GM19463 (cell line): ENCODE measurements at regions not wholly inside any gene's neighbourhood (a gene's known extent, or its start where the extent isn't known, plus 50 kb on each side); places are given as distances from the start of the nearest gene placed in this dataset.

Experiments used
- ATAC-seq: cut with Tn5 transposase; IDR thresholded peaks from one replicate; pipeline ENCODE4 v1.9.1; 2021; ENCODE audit warnings: mild to moderate bottlenecking, moderate library complexity; ENCODE audit not compliant: unreplicated experiment

GRCh38 chr2:13572466-13572865 lies 855.7 kb downstream of the TRIB2 start:
- ATAC-seq: no peak

DNA sequence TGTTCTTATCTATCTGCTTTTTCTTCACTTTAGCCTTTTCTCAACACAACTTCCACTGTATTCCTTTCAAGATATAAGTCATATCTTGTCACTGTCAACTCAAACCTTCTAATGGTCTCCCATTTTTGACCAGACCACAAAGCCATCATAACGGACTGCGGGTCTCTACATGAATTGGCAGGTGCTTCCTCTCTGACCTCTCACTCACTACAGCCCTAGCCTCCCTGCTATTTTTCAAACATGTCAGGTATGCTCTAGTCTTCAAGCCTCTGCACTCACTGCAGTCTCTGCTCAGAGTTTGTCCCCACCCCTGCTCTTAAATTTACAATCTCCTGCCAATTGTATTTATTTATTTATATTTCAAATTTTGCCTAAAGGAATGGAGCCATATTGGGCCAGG lies 858.1 kb downstream of the TRIB2 start:
- ATAC-seq: no peak

DNA sequence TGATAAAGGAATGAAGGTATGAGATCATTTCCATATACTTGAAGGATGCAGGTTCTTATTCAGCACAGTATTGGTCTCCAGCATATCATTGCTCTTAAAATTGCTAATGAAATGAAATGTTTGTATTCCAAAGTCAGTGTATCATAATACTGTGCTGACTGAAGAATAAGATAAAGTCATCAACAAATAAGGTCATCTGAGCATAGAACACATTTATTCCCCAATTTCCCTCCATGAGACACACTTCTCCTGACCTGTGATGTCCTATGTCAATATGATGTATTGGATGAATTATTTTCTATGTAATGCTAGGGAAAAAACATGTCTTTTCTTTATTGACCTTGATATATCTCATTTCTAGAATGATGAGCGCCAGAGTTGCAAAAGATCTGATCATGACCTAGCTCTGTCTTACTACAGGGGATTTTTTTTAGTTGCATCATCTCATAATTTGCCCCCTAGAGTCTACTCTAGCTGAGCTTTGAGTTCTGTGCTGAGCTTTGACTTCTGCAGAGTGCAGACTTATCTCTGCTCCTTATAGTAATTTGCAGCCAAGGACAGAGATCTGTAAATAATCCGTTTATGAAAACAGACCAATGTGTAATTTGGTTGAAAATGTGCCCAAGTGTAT lies 859.8 kb downstream of the TRIB2 start:
- ATAC-seq: no peak

DNA sequence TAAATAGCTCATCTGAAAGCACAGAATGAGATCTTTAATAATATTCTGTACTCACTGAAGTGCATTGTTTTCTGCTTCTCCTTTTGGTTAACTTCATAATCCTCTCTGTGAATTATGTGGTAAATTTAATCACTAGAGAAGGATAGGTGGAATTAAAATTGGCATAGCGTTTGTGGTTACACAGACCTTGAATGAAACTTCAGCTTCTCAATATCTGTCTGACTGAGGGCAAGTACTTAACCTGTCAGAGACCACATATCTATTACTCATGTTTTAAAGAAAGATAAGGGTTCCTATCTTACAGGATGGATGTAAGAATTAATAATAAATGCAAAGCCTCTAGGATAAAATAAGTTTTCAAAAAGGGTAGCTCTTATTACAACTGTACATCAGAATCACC lies 861.8 kb downstream of the TRIB2 start:
- no peak for ATAC-seq

- ATAC-seq: no peak
Measured at GRCh38 chr2:13581471-13581870, 864.7 kb downstream of the TRIB2 start.

DNA sequence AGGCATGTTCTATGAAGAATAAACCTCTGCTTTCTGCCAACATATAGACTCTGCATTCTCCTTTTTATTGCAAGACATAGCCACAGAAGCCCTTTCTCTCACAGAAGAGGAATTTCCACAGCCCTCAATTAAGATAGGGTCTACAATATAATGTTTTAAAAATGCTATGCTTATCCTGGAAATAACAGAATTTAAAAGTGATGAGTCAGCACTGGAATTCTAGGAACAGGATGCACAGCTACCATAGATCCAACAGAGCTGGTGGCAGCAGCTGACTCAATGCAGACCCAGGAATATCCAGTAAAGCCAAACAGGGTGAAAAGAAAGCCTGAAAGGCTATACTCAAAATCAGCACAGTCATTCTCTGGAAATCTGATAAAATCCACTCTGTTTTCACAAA lies 866.9 kb downstream of the TRIB2 start:
- ATAC-seq: no peak

DNA sequence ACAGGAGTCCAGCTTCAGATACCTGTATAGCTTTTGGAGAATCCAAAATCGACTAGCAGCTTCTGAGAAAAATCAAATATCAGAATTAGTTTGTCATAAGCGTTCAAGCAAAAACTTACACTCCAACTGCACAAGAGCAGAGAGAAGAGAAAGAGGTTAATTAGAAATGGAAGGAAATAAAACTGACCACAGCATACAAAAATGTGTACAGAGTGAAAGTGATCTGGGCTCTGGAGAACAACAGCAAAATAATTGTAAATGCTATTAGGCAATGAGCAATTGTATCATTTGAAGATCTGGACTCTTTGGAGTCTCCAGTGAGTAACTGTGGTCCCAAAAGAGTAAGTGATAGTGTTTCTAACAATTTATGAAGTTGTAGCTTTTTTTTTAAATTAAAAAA lies 867.3 kb downstream of the TRIB2 start:
- ATAC-seq: no peak

DNA sequence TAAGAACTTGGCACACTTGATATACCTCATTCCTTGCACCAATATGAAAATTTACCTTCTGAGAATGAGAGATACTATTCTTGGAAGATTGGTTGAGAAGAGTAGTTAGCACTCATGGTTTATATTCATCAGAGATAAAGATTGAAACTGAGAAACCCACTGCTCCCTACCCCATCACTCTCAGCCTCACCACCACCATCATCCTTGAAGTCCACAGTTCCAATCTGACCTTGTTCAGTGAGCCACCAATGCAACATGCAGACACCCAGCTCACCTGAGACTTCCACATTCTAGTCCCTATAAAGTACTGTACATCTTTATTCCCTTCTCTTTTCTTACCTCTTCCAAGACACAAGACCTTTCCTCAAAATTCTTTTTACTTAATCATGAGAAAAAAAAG lies 869.0 kb downstream of the TRIB2 start:
- ATAC-seq: no peak

DNA sequence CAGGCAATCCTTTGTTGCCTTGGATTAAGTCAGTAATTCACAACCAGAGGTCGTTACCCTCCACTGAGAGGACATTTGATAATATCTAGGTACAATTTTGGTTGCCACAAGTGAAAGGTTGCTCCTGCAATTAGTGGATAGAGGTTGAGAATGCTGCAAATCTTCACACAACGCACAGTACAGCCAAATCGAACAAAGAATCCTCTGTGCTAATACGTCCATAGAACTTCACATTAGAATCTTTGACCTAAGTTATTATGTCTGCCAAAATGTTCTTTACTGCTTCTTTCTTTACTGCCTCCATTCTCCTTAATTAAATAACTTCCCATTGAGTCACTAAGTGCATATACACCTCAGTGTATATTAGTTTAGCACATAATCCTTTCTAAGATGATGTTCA lies 879.5 kb downstream of the TRIB2 start:
- no peak for ATAC-seq

DNA sequence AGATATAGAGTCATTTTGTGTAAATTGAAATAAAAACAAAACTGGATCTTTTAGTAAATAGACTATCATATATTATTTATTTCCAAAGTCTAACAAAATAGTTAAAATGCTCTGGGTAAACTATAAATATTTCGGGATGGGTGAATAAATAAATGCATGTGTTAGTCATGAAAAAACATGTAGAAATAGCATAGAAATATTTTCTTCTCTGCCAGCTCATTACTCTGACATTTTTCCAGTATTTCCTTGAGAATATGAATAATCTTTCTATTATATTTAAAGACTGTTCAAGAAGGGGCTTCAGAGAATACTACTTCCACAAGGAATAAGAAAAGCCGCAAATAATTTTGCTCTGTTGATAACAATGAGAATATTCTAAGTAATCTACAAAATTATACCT lies 880.4 kb downstream of the TRIB2 start:
- no peak for ATAC-seq

- no peak for ATAC-seq
Measured at GRCh38 chr2:13601506-13601905, 884.8 kb downstream of the TRIB2 start.

DNA sequence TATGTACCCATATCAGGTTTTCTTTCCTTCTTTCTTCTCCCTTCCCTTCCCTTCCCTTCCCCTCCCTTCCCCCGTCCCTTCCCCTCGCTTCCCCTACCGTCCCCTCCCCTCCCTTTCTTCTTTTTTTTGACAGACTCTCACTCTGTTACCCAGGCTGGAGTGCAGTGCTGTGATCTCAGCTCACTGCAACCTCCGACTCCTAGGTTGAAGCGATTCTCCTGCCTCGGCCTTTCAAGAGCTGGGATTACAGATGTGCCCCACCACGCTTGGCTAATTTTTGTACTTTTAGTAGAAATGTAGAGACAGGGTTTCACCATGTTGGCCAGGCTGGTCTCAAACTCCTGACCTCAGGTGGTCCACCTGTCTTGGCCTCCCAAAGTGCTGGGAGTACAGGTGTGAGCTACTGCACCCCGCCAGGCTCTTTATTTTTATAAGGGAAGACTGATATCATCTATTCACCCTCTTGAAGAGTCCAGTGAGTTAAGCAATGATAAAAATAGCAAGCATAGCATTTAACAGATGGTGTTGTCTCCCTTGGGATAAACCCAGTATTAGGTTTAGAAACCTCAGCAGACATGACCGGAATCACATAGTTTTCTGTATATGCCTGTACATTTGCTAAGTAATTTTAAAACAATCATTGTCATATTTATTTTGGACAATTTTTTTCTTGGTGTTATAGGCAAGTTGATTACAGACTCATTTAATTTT lies 888.4 kb downstream of the TRIB2 start:
- ATAC-seq: no peak

DNA sequence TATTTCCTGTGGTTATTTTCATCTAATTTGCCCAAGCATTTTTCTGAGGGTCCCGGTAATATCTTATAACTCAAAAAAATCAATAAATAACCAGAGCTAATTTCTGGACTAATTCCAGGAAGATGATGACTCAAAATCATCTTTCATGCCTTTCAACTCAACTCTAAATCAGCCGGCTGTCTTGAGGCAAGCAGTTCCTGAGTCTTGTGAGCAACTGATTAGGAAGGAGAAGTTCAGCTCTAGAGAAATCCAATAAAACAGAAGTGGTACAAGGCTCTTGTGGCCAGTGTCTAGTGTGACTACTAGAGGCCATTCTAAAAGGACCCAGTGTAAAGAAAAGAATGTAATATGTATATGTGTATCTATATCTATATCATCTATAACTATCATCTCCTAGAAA lies 890.4 kb downstream of the TRIB2 start:
- no peak for ATAC-seq

- ATAC-seq: no peak
Measured at GRCh38 chr2:13611939-13612338, 895.2 kb downstream of the TRIB2 start.

DNA sequence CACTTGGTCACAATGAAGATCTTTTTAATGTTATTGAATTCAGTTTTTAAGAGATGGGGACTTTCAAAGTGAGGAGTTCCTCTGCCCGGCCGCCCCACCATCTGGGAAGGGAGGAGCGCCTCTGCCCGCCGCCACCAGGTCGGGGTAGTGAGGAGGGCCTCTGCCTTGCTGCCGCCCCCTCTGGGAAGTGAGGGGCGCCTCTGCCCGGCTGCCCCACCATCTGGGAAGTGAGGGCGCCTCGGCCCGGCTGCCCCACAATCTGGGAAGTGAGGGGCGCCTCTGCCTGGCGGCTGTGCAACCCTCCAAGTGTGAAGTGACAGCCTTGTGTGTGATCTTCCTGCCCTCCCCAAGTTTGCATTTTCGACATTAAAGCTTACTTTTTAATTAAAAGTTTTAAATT lies 899.3 kb downstream of the TRIB2 start:
- ATAC-seq: no peak

DNA sequence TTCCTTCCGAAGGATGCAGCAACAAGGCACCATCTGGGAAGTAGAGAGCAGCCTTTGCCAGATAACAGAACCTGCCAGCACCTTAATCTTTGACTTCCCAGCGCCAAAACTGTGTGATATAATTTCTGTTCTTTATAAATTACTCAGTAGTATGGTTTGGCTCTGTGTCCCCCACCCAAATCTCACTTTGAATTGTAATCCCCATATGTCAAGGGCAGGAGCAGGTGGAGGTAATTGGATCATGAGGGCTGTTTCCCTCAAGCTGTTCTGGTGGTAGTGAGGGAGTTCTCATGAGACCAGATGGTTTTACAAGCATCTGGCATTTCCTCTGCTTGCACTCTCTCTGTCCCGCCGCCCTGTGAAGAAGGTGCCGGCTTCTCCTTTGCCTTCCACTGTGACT lies 899.9 kb downstream of the TRIB2 start:
- ATAC-seq: no peak

DNA sequence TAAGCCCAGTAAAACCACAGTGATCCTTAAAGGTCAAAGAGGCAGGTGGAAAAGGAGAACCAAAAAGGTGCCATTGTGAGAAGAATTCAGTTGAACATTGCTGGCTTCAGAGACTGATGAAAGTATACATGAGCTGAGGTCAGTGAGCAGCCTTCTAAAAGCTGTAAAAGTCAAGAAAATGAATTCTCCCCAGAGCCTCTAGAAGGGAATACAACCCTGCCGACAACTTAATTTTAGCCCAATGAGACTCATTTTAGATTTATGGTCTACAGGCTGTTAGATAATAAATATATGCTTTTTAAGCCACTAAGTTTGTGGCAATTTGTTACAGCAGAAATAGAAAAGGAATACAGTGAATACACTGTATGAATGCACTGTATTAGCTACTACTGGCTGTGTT lies 911.4 kb downstream of the TRIB2 start:
- no peak for ATAC-seq

GRCh38 chr2:13638181-13638580 lies 921.4 kb downstream of the TRIB2 start:
- no peak for ATAC-seq

GRCh38 chr2:13649918-13650317 lies 933.2 kb downstream of the TRIB2 start:
- ATAC-seq: no peak

GRCh38 chr2:13650586-13651180 lies 933.9 kb downstream of the TRIB2 start:
- no peak for ATAC-seq

DNA sequence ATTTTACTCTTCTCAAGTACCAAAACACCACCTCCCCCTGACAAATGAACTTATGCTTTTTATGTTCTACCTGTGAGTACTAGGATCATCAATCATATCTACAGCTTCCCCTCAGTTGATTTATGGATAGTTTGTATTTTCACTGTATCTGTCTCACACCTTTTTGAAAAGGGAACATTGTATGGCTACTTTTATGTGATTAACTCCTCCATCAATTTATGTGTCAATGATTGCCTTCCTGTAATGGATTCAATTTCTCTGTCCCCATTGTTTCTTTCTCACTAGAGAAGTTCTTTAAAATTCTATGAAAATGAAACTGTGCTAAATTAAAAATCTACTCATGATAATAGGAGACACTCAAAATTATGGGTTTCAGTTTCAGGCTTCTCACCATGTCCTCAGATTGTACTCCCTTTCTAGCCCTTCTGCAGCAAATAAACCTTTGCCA lies 935.0 kb downstream of the TRIB2 start:
- ATAC-seq: no peak

DNA sequence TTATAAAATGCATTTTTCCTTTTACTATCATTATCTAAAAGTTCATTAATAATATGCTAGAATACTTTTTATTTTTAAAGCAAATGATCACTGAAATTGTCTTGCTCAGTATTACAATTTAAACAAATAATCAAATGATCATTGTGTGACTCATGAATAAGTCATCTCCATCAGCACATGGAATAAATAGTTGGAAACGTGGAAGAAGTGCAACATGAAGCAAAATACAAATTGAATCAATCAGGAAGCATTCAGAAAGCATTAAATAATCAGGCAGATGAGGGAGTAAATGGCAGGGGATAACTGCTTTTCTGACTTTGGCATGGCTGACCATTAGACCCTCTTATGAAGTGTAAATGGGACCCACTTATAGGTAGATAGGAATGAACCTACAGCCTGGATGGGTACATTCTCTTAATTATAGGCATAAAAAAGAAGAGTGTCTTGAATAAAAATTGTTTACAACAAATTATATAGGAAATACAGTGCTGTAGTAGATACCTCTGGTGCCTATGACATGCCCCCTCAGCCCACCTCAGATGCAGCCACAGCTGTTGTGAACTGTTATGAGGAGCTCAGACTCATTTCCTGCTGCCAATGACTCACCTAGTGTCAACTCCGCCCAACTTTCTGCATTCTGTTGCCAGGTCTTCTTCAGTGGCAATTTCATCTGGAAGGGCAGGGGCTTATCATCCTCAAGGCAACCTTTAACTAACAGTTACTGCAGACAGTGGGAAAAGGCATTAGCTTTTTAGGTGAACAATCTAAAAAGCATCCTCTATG lies 936.0 kb downstream of the TRIB2 start:
- peak; percentile 58 for ATAC-seq
